ENCODE measurements at regions not wholly inside any gene's neighbourhood (a gene's known extent, or its start where the extent isn't known, plus 50 kb on each side); places are given as distances from the start of the nearest gene placed in this dataset.

DNA sequence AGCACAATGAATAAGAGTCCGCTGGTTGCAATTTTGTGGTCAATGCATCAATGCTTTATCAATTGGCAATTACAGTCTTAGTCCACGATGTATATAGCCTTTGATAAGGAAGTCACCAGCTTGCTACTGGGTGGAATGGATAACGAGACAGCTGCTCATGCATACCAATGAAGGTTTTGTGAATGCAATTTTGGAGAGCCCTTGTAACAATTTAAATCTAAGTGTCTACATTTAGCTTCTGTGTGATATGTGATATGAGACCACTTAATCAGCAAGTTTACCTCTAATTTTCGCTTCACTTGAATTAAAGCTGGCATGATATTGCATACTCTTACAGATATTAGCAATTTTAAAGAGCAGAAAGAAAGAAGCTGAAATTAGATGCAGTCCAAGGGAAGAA lies 543.9 kb downstream of the RNF144B start:
- no peak for DNase-seq (ENCODE audit: low read depth in 2 of 2)
- TF ChIP-seq, protein P1, sequence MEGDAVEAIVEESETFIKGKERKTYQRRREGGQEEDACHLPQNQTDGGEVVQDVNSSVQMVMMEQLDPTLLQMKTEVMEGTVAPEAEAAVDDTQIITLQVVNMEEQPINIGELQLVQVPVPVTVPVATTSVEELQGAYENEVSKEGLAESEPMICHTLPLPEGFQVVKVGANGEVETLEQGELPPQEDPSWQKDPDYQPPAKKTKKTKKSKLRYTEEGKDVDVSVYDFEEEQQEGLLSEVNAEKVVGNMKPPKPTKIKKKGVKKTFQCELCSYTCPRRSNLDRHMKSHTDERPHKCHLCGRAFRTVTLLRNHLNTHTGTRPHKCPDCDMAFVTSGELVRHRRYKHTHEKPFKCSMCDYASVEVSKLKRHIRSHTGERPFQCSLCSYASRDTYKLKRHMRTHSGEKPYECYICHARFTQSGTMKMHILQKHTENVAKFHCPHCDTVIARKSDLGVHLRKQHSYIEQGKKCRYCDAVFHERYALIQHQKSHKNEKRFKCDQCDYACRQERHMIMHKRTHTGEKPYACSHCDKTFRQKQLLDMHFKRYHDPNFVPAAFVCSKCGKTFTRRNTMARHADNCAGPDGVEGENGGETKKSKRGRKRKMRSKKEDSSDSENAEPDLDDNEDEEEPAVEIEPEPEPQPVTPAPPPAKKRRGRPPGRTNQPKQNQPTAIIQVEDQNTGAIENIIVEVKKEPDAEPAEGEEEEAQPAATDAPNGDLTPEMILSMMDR (IDR thresholded peaks at IDR 0.05; ENCODE audit: low read depth, low read length), result no peak
- no peak overlapping the region for H3K4me3 ChIP-seq (replicated peaks in 1 of 2; ENCODE audit: low read depth in 2 of 2, low read length in 2 of 2)

DNA sequence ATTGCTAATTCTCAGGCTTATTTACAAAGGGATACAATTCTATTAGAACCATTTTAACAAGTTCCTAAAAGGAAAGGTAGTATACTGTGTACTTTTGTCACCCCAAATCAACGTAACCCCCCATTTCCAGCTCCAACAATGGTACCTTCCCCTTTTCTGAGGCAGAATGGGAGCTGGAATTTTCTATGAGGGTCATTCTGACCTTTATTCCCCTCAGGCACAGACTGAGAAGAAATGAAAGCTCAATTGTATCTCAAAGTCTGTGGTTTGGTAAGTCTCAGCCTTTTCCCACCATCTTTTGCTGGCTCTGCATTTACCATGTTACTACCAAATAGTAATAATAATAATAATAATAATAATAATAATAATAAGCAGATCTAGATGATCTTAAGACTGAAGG lies 571.0 kb downstream of the RNF144B start:
- H3K4me3 ChIP-seq (replicated peaks in 1 of 2; ENCODE audit: low read depth in 2 of 2, low read length in 2 of 2), result no peak overlapping the region
- TF ChIP-seq, protein P1 (IDR thresholded peaks at IDR 0.05; ENCODE audit: low read depth, low read length), result no peak
- no peak for DNase-seq (ENCODE audit: low read depth in 2 of 2)

DNA sequence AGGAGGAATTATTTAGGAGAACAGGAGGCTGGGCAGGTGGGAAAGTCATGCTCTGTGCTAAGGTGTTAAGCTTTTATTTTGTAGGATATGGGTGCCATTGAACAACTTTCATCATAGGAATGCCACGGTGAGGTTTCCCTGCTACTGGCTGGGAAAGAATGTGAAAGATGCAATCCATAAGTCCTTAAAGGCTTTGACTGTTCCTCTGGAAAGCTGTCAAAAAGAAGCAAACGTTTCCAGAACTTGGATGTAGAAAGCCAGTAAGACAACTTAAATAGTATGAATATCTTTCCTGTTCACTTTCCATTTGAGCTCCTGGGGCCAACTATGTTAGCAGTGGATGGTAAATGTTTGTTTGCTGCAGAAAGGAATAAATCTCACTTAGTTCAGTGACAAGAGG lies 574.4 kb downstream of the RNF144B start:
- TF ChIP-seq, protein P1 (IDR thresholded peaks at IDR 0.05; ENCODE audit: low read depth, low read length), result no peak
- DNase-seq (ENCODE audit: low read depth in 2 of 2), result no peak
- no peak overlapping the region for H3K4me3 ChIP-seq (replicated peaks in 1 of 2; ENCODE audit: low read depth in 2 of 2, low read length in 2 of 2)

DNA sequence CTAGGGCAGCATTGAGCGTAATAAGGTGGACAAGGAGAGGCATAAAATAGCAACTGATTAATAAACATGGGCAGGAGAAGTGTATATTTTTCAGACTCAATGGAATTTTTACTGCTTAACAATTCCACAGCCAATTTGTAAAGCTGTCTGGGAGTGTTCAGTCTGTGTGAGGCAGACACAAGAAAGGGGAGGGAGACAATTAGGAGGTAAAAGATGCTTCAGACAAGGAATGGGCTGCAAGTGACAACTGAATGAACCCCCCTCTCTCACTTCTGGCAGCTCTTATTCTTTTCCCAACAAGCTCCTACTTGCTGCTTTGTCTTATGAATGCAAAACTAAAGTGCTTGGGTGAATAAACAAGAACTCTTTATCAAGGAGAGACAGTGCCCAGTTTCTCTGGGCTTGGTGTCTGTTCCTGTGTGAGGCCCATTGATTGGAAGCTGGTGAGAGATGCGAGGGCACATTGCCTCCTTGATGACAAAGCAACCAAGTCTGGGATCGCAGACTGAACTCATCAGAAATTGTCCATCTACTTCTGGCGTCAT lies 575.3 kb downstream of the RNF144B start:
- DNase-seq (ENCODE audit: low read depth in 2 of 2), result no peak
- TF ChIP-seq, protein P1 (IDR thresholded peaks at IDR 0.05; ENCODE audit: low read depth, low read length), result no peak

DNA sequence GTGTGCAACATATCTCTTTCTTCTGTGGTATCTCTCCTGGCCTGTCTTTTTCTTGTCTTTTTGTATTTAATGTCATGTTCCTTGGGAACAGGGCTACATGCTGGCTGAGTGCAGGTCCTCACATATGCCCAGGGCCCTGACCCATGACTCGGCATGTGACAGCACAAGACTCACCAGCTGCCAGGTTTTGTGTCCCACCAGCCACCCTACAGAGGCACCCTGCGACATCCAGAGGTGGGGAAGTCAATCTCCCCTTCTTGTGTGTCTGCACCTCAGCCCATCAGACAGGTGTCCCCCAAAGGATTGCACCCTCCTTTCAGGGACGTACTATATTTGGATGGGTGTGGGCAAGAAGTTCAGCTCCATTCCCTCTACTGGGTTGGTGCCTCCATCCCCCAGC lies 576.3 kb downstream of the RNF144B start:
- TF ChIP-seq, protein P1 (IDR thresholded peaks at IDR 0.05; ENCODE audit: low read depth, low read length), result no peak
- no peak for DNase-seq (ENCODE audit: low read depth in 2 of 2)
- H3K4me3 ChIP-seq (replicated peaks in 1 of 2; ENCODE audit: low read depth in 2 of 2, low read length in 2 of 2), result no peak overlapping the region

More for the DNA sequence above, 575.3 kb downstream of the RNF144B start:
- no peak overlapping the region for H3K4me3 ChIP-seq (replicated peaks in 1 of 2; ENCODE audit: low read depth in 2 of 2, low read length in 2 of 2)

DNA sequence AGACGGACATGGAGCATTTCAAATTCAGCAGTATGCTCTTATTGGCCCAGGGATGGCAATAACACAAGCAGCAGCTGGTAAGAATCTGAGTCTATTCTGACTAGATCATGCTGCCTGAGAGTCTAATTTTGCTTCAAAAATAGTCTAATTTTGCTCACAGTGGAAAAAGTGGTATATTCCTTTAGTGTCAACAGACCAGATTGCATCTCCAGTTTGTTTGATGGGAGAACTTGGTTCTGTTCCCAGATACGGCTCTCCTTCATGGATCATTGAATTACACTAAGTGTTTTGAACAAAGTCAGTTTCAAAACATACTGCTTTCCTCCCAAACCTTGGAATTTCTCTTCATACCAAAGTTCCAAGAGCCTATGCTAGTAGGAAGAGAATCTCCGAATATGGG lies 586.1 kb downstream of the RNF144B start:
- DNase-seq (ENCODE audit: low read depth in 2 of 2), result no peak
- TF ChIP-seq, protein P1 (IDR thresholded peaks at IDR 0.05; ENCODE audit: low read depth, low read length), result no peak
- H3K4me3 ChIP-seq (replicated peaks in 1 of 2; ENCODE audit: low read depth in 2 of 2, low read length in 2 of 2), result no peak overlapping the region

DNA sequence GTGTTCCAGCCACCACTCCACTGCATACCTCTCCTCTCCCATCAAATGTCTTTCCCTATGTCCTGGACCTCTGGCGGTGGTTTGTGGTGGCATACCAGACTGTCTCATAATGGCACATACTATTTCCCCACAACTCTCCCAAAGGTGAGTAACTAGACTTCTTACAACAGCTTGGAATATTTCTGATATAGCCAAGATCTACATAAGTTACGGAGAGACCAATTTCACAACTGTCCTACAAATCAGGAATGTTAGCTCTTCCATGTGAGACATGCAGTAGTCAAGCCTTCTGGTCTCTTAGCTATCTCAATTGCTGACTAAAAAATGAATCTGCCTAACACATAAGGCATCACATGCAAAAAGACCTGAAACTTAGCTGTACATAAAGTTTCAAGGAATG lies 588.9 kb downstream of the RNF144B start:
- DNase-seq (ENCODE audit: low read depth in 2 of 2), result no peak
- TF ChIP-seq, protein P1 (IDR thresholded peaks at IDR 0.05; ENCODE audit: low read depth, low read length), result no peak
- H3K4me3 ChIP-seq (replicated peaks in 1 of 2; ENCODE audit: low read depth in 2 of 2, low read length in 2 of 2), result no peak overlapping the region

Measured in cardiac fibroblast (primary cell).